ENCODE measurements at regions not wholly inside any gene's neighbourhood (a gene's known extent, or its start where the extent isn't known, plus 50 kb on each side); places are given as distances from the start of the nearest gene placed in this dataset.

DNA sequence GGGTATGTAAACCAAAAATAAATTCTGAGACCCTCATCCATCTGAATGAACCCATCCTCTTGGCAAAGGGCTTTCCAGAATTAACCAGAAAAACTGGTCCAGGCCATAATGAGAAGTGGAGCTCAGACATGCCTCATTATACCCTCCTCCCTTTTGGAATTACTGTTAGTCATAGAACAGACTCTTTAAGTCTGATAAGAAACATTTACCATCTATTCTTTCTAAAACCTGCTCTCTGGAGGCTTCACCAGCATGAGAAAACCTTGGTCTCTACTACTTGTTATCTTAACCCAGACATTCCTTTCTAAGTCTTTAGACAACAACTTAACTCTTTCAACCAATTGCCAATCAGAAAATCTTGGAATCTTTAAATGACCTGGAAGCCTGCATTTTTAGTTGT is 82.8 kb downstream of the QPCT start:
- no peaks in the 10 kb centered on the region for H3K9me3 ChIP-seq (ENCODE audit: control insufficient read depth, insufficient read depth, low read length)
- H4K91ac ChIP-seq (ENCODE audit: insufficient read depth, low read depth, low read length) = no peak overlapping the region
- H4K5ac ChIP-seq (ENCODE audit: low read depth, low read length) = no peak overlapping the region
- no peak overlapping the region for H3K14ac ChIP-seq (replicated peaks; ENCODE audit: low read depth, low read length)
- H2BK5ac ChIP-seq (ENCODE audit: low read depth, low read length, poor library complexity, severe bottlenecking) = no peak overlapping the region
- ATAC-seq (ENCODE audit: low read depth) (no peak), DNase-seq (no peak)
- no peak overlapping the region for H3K4me2 ChIP-seq (ENCODE audit: low read depth, low read length)
- H3K4ac ChIP-seq (ENCODE audit: low read depth, low read length) = no peak overlapping the region
- H3K4me3 ChIP-seq (ENCODE audit: insufficient read depth, low read depth, low read length) = no peak overlapping the region
- H2BK20ac ChIP-seq (ENCODE audit: low read depth, low read length) = no peak overlapping the region
- H2BK15ac ChIP-seq (ENCODE audit: low read depth, low read length) = no peak overlapping the region
- intact Hi-C loops (cut with micrococcal nuclease) = no loop called here
- H3K18ac ChIP-seq (ENCODE audit: low read depth, low read length) = no peak overlapping the region
- H2AK9ac ChIP-seq (replicated peaks; ENCODE audit: low read depth, low read length, poor library complexity) = no peak overlapping the region
- no peak overlapping the region for H2BK120ac ChIP-seq (ENCODE audit: low read depth, low read length)
- no peaks in the 10 kb centered on the region for H3K79me1 ChIP-seq (ENCODE audit: low read depth in 1 of 2, low read length in 2 of 2)
- 0 out of 2 replicates have a peak, but pooled peaks cover 4% of the 10 kb centered on the region for H3K9me1 ChIP-seq (ENCODE audit: insufficient read depth, low read length)
- in situ Hi-C loops (cut with MboI; ENCODE audit: low sequenced_read_pairs) = no loop called here
- H2AFZ ChIP-seq (replicated peaks; ENCODE audit: low read length, poor library complexity) = no peak overlapping the region
- no peak overlapping the region for H3K9ac ChIP-seq (ENCODE audit: low read depth, low read length)
- no TSS peak for BruUV-seq (replicated peaks)
- H3K4me1 ChIP-seq (ENCODE audit: control insufficient read depth, insufficient read depth, low read length) = peaks cover 6% of the 10 kb centered on the region
- ChIA-PET CTCF (interaction anchor here (0.5 kb wide), 1 partner anchor 12 kb away, joined by 3 read pairs; no protein-coding TSS in a partner anchor), POLR2A (ENCODE audit: unreplicated experiment) (no interaction called here)
- H3K23ac ChIP-seq (ENCODE audit: low read depth, low read length) = no peak overlapping the region
- H3K27ac ChIP-seq (ENCODE audit: insufficient read depth, low read length) = no peak overlapping the region
- no peak overlapping the region for H2AK5ac ChIP-seq (ENCODE audit: low read depth, low read length)
- H4K8ac ChIP-seq (ENCODE audit: low read depth in 2 of 2, low read length in 2 of 2) = no peak overlapping the region
- H3K36me3 ChIP-seq (ENCODE audit: control insufficient read depth, insufficient read depth, low read length) = no peaks in the 10 kb centered on the region
- no peak overlapping the region for H3K56ac ChIP-seq (ENCODE audit: extremely low read depth, insufficient read depth, low read length)
- no peaks in the 10 kb centered on the region for H4K20me1 ChIP-seq (ENCODE audit: insufficient read depth, low read length)
- no peaks in the 10 kb centered on the region for H3K27me3 ChIP-seq (ENCODE audit: control insufficient read depth, insufficient read depth, low read length)
- dilution Hi-C loops (cut with HindIII; ENCODE audit: low sequenced_read_pairs, unreplicated experiment) = no loop called here
- TF ChIP-seq RAD21 (IDR thresholded peaks at IDR 0.05; ENCODE audit: low read length) = no peak

Measured in IMR-90 (cell line).